ENCODE measurements at regions not wholly inside any gene's neighbourhood (a gene's known extent, or its start where the extent isn't known, plus 50 kb on each side); places are given as distances from the start of the nearest gene placed in this dataset.

- no peak for DNase-seq
These were observed 1127.8 kb upstream of the PRKX start for GRCh38 chrX:4841216-4841745.

GRCh38 chrX:4831574-4831973 is 1118.1 kb upstream of the PRKX start:
- no peak for DNase-seq

- DNase-seq, result no peak
These were observed 1117.6 kb upstream of the PRKX start for GRCh38 chrX:4830880-4831557.

- DNase-seq, result no peak
These were observed 1112.1 kb upstream of the PRKX start for GRCh38 chrX:4825550-4825949.

GRCh38 chrX:4809571-4809970 is 1096.1 kb upstream of the PRKX start:
- DNase-seq, result no peak

- DNase-seq, result no peak
These were observed 1092.1 kb upstream of the PRKX start for GRCh38 chrX:4805502-4805901.

- DNase-seq, result no peak
These were observed 1087.3 kb upstream of the PRKX start for GRCh38 chrX:4800756-4801155.

- DNase-seq, result no peak
These were observed 1074.5 kb upstream of the PRKX start for GRCh38 chrX:4787971-4788370.

GRCh38 chrX:4764888-4765287 is 1051.4 kb upstream of the PRKX start:
- DNase-seq, result no peak

GRCh38 chrX:4762196-4762595 is 1048.7 kb upstream of the PRKX start:
- no peak for DNase-seq

- no peak for DNase-seq
These were observed 1041.6 kb upstream of the PRKX start for GRCh38 chrX:4754878-4755604.

- no peak for DNase-seq
These were observed 1027.6 kb upstream of the PRKX start for GRCh38 chrX:4741024-4741423.

- DNase-seq, result no peak
These were observed 1021.9 kb upstream of the PRKX start for GRCh38 chrX:4735299-4735698.

GRCh38 chrX:4710618-4711433 is 997.4 kb upstream of the PRKX start:
- peak; percentile 90 for DNase-seq

- peak; percentile 12 for DNase-seq
These were observed 995.7 kb upstream of the PRKX start for GRCh38 chrX:4708970-4709760.

GRCh38 chrX:4706961-4707360 is 993.5 kb upstream of the PRKX start:
- no peak for DNase-seq

GRCh38 chrX:4690521-4690920 is 977.1 kb upstream of the PRKX start:
- DNase-seq, result peak; percentile 75

GRCh38 chrX:4682636-4683035 is 969.2 kb upstream of the PRKX start:
- no peak for DNase-seq

GRCh38 chrX:4675686-4676300 is 962.3 kb upstream of the PRKX start:
- DNase-seq, result no peak

- DNase-seq, result no peak
These were observed 960.8 kb upstream of the PRKX start for GRCh38 chrX:4674028-4674782.

- DNase-seq, result no peak
These were observed 957.9 kb upstream of the PRKX start for GRCh38 chrX:4671344-4671743.

- DNase-seq, result no peak
These were observed 957.2 kb upstream of the PRKX start for GRCh38 chrX:4670606-4671005.
